G401.6 (cell line): ENCODE measurements at regions not wholly inside any gene's neighbourhood (a gene's known extent, or its start where the extent isn't known, plus 50 kb on each side); places are given as distances from the start of the nearest gene placed in this dataset.

ENCODE experiments used
- FAIRE-seq: peaks from 2 replicates; lab custom pipeline; 2012; peaks lifted over from hg19 to GRCh38; lab: Jason Lieb, UNC

GRCh38 chr19:31089681-31090080 lies 259.6 kb downstream of the TSHZ3 start:
- no peak for FAIRE-seq

- FAIRE-seq, result no peak
These were observed 264.1 kb downstream of the TSHZ3 start for GRCh38 chr19:31085125-31085524.

- FAIRE-seq, result no peak
These were observed 266.1 kb downstream of the TSHZ3 start for GRCh38 chr19:31083105-31083504.

GRCh38 chr19:31075146-31075655 lies 274.0 kb downstream of the TSHZ3 start:
- no peak for FAIRE-seq

GRCh38 chr19:31074199-31075125 lies 274.8 kb downstream of the TSHZ3 start:
- no peak for FAIRE-seq

- no peak for FAIRE-seq
These were observed 275.6 kb downstream of the TSHZ3 start for GRCh38 chr19:31073485-31074198.

GRCh38 chr19:31072451-31072850 lies 276.8 kb downstream of the TSHZ3 start:
- no peak for FAIRE-seq

GRCh38 chr19:31071136-31071855 lies 277.9 kb downstream of the TSHZ3 start:
- no peak for FAIRE-seq

- FAIRE-seq, result no peak
These were observed 278.8 kb downstream of the TSHZ3 start for GRCh38 chr19:31070146-31071065.

- no peak for FAIRE-seq
These were observed 281.0 kb downstream of the TSHZ3 start for GRCh38 chr19:31068268-31068667.

- FAIRE-seq, result no peak
These were observed 282.9 kb downstream of the TSHZ3 start for GRCh38 chr19:31066385-31066784.

GRCh38 chr19:31064491-31064890 lies 284.7 kb downstream of the TSHZ3 start:
- no peak for FAIRE-seq

GRCh38 chr19:31058676-31059340 lies 290.4 kb downstream of the TSHZ3 start:
- no peak for FAIRE-seq

GRCh38 chr19:31057476-31057875 lies 291.8 kb downstream of the TSHZ3 start:
- no peak for FAIRE-seq

GRCh38 chr19:31055454-31055853 lies 293.8 kb downstream of the TSHZ3 start:
- FAIRE-seq, result no peak

- FAIRE-seq, result no peak
These were observed 294.8 kb downstream of the TSHZ3 start for GRCh38 chr19:31054430-31054829.

- FAIRE-seq, result no peak
These were observed 299.8 kb downstream of the TSHZ3 start for GRCh38 chr19:31049431-31049830.

- FAIRE-seq, result no peak
These were observed 303.2 kb downstream of the TSHZ3 start for GRCh38 chr19:31046024-31046423.

- no peak for FAIRE-seq
These were observed 307.8 kb downstream of the TSHZ3 start for GRCh38 chr19:31041461-31041860.

GRCh38 chr19:31039151-31039550 lies 310.1 kb downstream of the TSHZ3 start:
- FAIRE-seq, result no peak
